GM13976 (cell line): ENCODE measurements at regions not wholly inside any gene's neighbourhood (a gene's known extent, or its start where the extent isn't known, plus 50 kb on each side); places are given as distances from the start of the nearest gene placed in this dataset.
"Not testable (repeated sequence)": the region's sequence is repeated elsewhere in the genome, so short reads cannot be mapped to it uniquely, and the experiment has no call there.

Experiments
- DNase-seq: peaks from one replicate; pipeline ENCODE4 v3.0.0; 2012; ENCODE audit warnings: low spot score
- in situ Hi-C: fragments of 300-500 bp; cut with MboI; formaldehyde crosslinking; loops from one replicate; pipeline ENCODE4 v1.12.0; 2022; ENCODE audit warnings: low sequenced_read_pairs, mixed read lengths, inconsistent platforms; ENCODE audit not compliant: unreplicated experiment
- TF ChIP-seq, protein P1 (sequence below): IDR thresholded peaks from 2 replicates; pipeline ENCODE4 v1.5.1; 2012; ENCODE audit warnings: borderline replicate concordance, mild to moderate bottlenecking; ENCODE audit not compliant: insufficient read depth; ENCODE audit errors: extremely low read depth, missing control alignments, control extremely low read depth

DNA sequence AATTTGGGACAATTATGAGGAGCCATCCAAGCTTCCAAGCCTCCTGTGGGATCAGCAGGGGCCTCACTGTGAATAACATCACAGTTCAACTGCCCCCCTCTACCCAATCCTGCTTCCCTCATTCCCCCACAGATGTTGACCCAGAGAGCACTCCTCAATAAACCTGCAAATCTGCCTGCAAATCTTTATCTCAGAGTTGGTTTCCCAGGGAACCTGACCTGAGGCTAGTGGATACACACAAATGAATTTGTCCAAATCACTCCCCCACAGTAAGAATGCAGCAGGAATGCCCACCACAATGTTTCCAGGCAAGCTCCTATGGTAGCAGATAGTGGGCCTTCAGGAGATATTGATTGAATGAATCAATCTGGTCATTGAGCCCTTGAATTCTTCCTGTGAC is 56.4 kb upstream of the HIVEP3 start:
- TF ChIP-seq, protein P1, sequence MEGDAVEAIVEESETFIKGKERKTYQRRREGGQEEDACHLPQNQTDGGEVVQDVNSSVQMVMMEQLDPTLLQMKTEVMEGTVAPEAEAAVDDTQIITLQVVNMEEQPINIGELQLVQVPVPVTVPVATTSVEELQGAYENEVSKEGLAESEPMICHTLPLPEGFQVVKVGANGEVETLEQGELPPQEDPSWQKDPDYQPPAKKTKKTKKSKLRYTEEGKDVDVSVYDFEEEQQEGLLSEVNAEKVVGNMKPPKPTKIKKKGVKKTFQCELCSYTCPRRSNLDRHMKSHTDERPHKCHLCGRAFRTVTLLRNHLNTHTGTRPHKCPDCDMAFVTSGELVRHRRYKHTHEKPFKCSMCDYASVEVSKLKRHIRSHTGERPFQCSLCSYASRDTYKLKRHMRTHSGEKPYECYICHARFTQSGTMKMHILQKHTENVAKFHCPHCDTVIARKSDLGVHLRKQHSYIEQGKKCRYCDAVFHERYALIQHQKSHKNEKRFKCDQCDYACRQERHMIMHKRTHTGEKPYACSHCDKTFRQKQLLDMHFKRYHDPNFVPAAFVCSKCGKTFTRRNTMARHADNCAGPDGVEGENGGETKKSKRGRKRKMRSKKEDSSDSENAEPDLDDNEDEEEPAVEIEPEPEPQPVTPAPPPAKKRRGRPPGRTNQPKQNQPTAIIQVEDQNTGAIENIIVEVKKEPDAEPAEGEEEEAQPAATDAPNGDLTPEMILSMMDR: no peak
- in situ Hi-C loops: no loop called here
- DNase-seq: no peak

DNA sequence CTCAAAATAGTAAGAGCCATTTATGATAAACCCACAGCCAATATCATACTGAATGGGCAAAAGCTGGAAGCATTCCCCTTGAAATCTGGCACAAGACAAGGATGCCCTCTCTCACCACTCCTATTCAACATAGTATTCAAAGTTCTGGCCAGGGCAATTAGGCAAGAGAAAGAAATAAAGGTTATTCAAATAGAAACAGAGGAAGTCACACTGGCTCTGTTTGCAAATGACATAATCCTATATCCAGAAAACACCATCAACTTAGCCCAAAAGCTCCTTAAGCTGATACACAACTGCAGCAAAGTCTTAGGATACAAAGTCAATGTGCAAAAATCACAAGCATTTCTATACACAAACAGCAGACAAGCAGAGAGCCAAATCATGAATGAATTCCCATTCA is 49.8 kb upstream of the HIVEP3 start:
- in situ Hi-C loops, DNase-seq: not testable (repeated sequence)
